Ishikawa (cell line): ENCODE measurements at regions not wholly inside any gene's neighbourhood (a gene's known extent, or its start where the extent isn't known, plus 50 kb on each side); places are given as distances from the start of the nearest gene placed in this dataset.

ENCODE experiments used
- CEBPB ChIP-seq: IDR thresholded peaks from 2 replicates; pipeline ENCODE4 v1.6.1; 2012
- CREB1 ChIP-seq: IDR thresholded peaks from 2 replicates; pipeline ENCODE4 v1.6.1; 2012; ENCODE audit warnings: low read depth
- EGR1 ChIP-seq: IDR thresholded peaks from 2 replicates; pipeline ENCODE4 v1.6.1; 2012
- EP300 ChIP-seq: IDR thresholded peaks from 2 replicates; pipeline ENCODE4 v1.6.1; 2012; ENCODE audit warnings: borderline replicate concordance
- FOXM1 ChIP-seq: IDR thresholded peaks from 2 replicates; pipeline ENCODE4 v1.6.1; 2012; ENCODE audit warnings: low read depth, borderline replicate concordance
- MAX ChIP-seq: IDR thresholded peaks from 2 replicates; pipeline ENCODE4 v1.6.1; 2012
- NFIC ChIP-seq: IDR thresholded peaks from 2 replicates; pipeline ENCODE4 v1.6.1; 2012
- RAD21 ChIP-seq: IDR thresholded peaks from 2 replicates; pipeline ENCODE4 v1.6.1; 2012; ENCODE audit warnings: low read depth
- TAF1 ChIP-seq: IDR thresholded peaks from 2 replicates; pipeline ENCODE4 v1.6.1; 2012; ENCODE audit warnings: low read depth, mild to moderate bottlenecking
- TCF12 ChIP-seq: IDR thresholded peaks from 2 replicates; pipeline ENCODE4 v1.6.1; 2012; ENCODE audit warnings: low read depth
- TEAD4 ChIP-seq: IDR thresholded peaks from 2 replicates; pipeline ENCODE4 v1.6.1; 2012
- YY1 ChIP-seq: IDR thresholded peaks from 2 replicates; pipeline ENCODE4 v1.6.1; 2012; ENCODE audit warnings: low read depth
- ZBTB7A ChIP-seq: IDR thresholded peaks from 2 replicates; pipeline ENCODE4 v1.6.1; 2012; ENCODE audit warnings: low read depth
- TF ChIP-seq, protein P1 (sequence below): IDR thresholded peaks from 2 replicates; pipeline ENCODE4 v1.6.1; 2012; ENCODE audit warnings: low read depth, mild to moderate bottlenecking
- TF ChIP-seq, protein P2 (sequence below): IDR thresholded peaks from 2 replicates; pipeline ENCODE4 v1.6.1; 2012

DNA sequence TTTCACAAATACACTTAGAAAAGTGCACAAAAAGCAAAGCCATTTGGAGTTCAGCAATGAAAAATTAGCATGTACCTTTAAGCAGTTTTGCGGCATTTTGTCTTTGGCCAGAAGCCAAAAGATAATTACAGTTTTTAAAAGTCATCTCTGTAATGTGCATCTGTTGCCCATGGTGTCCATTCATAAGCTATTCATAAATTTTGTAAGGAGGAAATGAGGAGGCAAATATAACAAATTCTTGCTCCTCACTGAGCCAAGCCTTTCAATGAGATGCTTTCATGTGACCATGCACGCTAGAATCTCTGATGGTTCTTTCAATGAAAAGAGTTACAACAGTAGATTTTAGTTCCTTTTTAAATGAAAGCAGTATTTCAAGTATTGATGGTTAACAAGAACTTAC is 247.1 kb upstream of the MON1B start:
- TF ChIP-seq, protein P1, sequence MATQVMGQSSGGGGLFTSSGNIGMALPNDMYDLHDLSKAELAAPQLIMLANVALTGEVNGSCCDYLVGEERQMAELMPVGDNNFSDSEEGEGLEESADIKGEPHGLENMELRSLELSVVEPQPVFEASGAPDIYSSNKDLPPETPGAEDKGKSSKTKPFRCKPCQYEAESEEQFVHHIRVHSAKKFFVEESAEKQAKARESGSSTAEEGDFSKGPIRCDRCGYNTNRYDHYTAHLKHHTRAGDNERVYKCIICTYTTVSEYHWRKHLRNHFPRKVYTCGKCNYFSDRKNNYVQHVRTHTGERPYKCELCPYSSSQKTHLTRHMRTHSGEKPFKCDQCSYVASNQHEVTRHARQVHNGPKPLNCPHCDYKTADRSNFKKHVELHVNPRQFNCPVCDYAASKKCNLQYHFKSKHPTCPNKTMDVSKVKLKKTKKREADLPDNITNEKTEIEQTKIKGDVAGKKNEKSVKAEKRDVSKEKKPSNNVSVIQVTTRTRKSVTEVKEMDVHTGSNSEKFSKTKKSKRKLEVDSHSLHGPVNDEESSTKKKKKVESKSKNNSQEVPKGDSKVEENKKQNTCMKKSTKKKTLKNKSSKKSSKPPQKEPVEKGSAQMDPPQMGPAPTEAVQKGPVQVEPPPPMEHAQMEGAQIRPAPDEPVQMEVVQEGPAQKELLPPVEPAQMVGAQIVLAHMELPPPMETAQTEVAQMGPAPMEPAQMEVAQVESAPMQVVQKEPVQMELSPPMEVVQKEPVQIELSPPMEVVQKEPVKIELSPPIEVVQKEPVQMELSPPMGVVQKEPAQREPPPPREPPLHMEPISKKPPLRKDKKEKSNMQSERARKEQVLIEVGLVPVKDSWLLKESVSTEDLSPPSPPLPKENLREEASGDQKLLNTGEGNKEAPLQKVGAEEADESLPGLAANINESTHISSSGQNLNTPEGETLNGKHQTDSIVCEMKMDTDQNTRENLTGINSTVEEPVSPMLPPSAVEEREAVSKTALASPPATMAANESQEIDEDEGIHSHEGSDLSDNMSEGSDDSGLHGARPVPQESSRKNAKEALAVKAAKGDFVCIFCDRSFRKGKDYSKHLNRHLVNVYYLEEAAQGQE: no peak
- no peak for TF ChIP-seq TCF12
- TF ChIP-seq ZBTB7A: no peak
- TF ChIP-seq, protein P2, sequence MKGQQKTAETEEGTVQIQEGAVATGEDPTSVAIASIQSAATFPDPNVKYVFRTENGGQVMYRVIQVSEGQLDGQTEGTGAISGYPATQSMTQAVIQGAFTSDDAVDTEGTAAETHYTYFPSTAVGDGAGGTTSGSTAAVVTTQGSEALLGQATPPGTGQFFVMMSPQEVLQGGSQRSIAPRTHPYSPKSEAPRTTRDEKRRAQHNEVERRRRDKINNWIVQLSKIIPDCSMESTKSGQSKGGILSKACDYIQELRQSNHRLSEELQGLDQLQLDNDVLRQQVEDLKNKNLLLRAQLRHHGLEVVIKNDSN: no peak
- no peak for TF ChIP-seq CEBPB
- no peak for TF ChIP-seq TEAD4
- no peak for TF ChIP-seq FOXM1
- TF ChIP-seq MAX: no peak
- no peak for TF ChIP-seq NFIC
- TF ChIP-seq TAF1: no peak
- TF ChIP-seq RAD21: no peak
- no peak for TF ChIP-seq EGR1
- TF ChIP-seq YY1: no peak
- no peak for TF ChIP-seq CREB1
- no peak for TF ChIP-seq EP300

GRCh38 chr16:76946879-76947278 is 244.1 kb upstream of the MON1B start:
- TF ChIP-seq RAD21: no peak
- no peak for TF ChIP-seq ZBTB7A
- TF ChIP-seq, protein P1: no peak
- TF ChIP-seq CEBPB: no peak
- no peak for TF ChIP-seq TAF1
- TF ChIP-seq EGR1: no peak
- TF ChIP-seq TCF12: no peak
- no peak for TF ChIP-seq TEAD4

- no peak for TF ChIP-seq NFIC
- TF ChIP-seq, protein P2: no peak
- no peak for TF ChIP-seq CEBPB
- TF ChIP-seq ZBTB7A: no peak
- no peak for TF ChIP-seq MAX
- TF ChIP-seq, protein P1: no peak
- TF ChIP-seq EP300: no peak
- no peak for TF ChIP-seq TAF1
- no peak for TF ChIP-seq RAD21
- no peak for TF ChIP-seq TCF12
- TF ChIP-seq EGR1: no peak
- TF ChIP-seq CREB1: no peak
- TF ChIP-seq TEAD4: no peak
- TF ChIP-seq FOXM1: no peak
These were observed 243.2 kb upstream of the MON1B start for GRCh38 chr16:76947749-76948148.

DNA sequence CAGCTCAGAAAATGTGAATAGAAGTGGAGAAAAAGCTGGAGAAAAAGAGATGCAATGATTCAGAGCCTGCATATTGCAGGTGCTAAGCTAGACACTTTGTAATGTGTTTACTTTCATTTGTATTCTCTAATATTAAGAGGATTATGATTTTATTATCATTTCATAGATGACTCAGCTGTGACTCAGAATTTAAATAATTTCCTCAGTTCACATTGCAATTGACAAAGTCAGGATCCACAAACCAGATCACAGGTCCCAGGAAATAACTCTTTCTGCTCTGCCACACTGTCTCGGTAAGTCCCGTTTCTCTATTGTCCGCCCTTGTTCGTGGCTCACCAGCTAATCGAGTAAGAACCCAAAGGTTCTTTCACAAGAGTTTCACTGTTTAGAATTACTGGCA is 235.4 kb upstream of the MON1B start:
- TF ChIP-seq, protein P1: no peak
- TF ChIP-seq CREB1 (no peak), RAD21 (no peak), TAF1 (no peak), YY1 (no peak), TCF12 (no peak), NFIC (no peak), EP300 (no peak), FOXM1 (no peak), EGR1 (no peak), CEBPB (no peak), ZBTB7A (no peak), MAX (no peak), TEAD4 (no peak)
- TF ChIP-seq, protein P2: no peak
